SHP77 (cell line): ENCODE measurements at regions not wholly inside any gene's neighbourhood (a gene's known extent, or its start where the extent isn't known, plus 50 kb on each side); places are given as distances from the start of the nearest gene placed in this dataset.
"Not testable (repeated sequence)": the region's sequence is repeated elsewhere in the genome, so short reads cannot be mapped to it uniquely, and the experiment has no call there.

Experiments
- DNase-seq, 2 experiments: peaks; one replicate each; lab custom pipeline; 2025; lab: John Stamatoyannopoulos, UW

DNA sequence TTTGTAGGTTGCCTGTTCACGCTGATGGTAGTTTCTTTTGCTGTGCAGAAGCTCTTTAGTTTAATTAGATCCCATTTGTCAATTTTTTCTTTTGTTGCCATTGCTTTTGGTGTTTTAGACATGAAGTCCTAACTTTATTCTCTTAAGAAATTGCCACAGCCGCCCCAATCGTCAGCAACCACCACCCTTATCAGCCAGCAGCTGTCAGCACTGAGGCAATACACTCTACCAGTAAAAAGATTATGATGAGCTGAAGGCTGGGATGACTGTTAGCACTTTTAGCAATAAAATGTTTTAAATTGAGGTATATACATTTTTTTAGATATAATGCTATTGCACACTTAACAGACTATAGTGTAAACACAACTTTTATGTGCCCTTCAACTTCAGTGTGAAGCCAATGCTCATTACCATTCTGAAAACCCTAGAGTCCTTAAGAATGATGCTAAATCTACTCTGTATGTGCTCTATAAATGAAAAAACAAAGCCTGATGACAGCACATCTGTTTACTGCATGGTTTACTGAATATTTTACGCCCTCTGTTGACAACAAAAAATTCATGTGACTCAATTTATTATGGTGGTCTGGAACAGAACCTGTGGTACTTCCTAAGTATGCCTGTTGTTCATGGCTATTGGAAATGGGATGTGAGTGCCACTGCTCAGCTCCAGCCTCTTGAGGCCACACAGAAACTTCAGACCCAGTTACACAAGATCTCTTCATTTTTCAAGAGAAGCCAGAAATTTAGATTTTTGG lies 197.4 kb downstream of the DUSP6 start:
- DNase-seq: no peak

DNA sequence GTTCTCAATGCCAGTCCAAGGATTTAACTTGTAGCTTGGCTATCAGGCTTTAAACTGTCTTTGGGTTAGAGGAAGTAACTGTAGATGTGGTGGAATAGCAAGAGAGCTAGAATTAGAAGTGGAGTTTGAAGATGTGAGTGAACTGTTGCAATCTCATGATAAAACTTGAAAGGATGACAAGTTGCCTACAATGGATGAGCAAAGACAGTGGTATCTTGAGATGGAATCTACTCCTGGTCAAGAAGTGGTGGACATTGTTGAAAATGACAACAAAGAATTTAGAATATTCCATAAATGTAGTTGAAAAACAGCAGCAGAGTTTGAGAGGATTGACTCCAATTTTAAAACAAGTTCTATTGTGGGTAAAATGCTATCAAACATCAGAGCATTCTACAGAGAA lies 199.0 kb downstream of the DUSP6 start:
- no peak for DNase-seq

DNA sequence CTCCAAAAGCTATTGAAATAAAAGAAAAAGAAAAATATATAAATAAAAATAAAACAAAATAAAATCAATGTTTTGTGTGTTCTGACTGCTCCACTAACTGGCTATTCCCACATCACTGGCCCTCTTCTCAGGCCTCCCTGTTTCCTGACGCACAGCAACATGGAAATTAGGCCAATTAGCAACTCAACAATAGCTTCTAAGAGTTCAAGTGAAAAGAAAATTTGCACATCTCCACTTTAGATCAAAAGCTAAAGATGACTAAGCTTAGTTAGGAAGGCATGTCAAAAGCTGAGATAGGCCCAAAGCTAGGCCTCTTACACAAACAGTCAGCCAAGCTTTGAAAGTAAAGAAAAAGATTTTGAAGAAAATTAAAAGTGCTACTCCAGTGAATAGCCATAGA lies 200.8 kb downstream of the DUSP6 start:
- DNase-seq: no peak

DNA sequence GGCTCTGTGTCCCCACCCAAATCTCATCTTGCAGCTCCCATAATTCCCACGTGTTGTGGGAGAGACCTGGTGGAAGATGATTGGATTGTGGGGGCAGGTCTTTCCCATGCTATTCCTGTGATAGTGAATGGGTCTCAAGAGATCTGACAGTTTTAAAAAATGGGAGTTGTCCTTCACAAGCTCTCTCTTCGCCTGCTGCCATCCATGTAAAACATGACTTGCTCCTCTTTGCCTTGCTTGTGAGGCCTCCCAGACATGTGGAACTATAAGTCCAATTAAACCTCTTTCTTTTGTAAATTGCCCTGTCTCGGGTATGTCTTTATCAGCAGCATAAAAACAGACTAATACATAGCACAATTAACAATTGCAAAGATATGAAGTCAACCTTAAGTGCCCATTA lies 201.5 kb downstream of the DUSP6 start:
- not testable (repeated sequence) for DNase-seq

DNA sequence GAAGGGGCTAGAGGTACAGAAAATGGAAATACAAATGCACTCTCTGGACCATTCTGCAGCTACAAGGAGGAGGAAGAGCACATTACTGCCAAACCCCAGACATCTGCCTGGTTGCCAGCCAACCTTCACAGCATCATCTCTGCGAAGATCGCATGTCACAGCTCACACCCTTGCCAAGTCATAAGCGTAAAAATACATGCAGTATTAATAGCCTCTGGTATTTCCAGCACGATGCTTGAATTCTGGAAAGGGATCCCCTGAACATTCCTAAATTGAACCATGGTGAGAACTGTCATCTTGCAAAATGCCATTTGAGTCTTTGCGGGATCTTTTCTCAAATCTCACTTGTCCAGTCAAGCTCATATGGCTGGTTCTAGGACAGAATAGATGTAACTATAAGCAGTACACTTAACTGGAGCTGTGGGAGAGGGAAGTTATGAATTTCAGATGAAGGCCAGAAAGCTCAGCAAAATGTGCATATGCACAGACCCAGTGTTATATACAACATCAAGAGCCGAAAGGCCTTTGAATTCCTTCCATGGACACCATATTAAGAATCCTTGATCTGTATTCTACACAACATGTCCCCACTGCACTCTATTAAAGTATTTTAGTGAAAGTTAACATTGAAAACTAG lies 211.6 kb downstream of the DUSP6 start:
- peak in 1 of 2 experiments; percentile 30 for DNase-seq

DNA sequence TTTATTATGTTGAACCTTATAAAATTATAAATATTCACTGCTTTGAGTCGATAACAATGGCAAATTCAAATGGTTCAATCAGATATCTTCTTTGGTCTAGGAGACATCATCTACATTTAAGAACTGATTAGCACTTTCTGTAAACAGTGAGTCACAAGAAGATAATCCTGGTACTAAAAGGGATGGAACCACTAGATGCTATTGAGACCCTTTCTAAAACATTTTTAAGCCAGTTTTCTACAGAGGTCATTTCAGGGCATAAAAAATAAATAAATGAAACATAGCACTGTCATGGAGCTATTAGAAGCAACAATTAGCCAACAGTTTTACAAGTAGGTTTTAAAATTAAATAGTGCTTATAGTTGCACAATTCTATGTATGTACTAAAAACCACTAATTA lies 212.2 kb downstream of the DUSP6 start:
- DNase-seq: no peak

DNA sequence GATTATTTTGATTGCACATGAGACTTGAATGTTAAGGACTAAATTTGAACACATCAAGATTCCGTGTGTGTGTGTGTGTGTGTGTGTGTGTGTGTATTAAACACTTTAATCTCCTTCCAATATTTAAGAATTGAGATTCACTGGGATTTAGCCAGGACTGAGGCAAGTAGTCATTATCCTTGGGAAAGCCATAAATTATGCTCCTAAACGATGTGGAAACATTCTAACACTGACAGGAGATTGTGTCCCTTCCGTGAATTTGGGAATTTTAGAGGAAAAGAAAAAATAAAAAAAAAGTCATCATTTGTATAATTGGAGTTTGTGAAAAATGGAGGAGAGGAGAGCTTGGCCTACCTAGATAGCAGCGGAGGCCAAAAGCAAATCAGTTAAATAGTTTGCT lies 212.9 kb downstream of the DUSP6 start:
- no peak for DNase-seq

DNA sequence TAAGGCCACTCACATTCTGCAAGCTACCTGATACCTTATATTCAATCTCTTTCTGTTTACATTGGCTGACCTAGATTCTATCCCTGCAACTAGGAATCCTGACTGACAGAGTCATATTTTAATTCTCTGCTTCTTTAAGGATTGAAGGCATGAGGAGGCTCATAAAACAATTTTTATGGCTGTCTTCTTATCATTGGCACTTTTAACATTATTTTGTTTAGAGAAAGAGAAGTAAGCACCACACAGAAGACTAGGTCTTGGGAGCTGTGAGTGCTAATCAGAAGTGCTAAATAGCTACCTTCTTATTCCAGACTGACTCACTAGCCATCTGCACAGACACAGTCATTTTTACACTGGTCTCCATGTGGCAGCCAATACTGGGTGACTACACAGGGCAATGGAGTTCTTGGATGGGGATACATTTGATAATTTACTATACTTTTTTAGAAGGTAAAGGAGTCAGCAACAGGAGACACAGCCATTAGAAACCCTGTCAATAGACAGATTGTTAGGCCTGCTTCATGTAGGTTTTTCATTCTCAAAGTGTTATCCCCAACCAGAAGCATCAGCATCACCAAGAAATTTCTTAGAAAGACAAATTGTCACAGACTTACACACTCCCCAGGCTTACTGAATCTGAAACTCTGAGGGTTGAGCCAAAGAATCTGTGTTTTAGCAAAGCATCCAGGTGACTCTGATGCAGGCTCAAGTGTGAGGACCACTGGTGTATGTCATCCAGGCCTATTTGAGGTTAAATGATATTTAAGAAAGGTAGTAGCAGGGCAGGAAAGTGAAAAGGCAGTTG lies 214.1 kb downstream of the DUSP6 start:
- DNase-seq: no peak

DNA sequence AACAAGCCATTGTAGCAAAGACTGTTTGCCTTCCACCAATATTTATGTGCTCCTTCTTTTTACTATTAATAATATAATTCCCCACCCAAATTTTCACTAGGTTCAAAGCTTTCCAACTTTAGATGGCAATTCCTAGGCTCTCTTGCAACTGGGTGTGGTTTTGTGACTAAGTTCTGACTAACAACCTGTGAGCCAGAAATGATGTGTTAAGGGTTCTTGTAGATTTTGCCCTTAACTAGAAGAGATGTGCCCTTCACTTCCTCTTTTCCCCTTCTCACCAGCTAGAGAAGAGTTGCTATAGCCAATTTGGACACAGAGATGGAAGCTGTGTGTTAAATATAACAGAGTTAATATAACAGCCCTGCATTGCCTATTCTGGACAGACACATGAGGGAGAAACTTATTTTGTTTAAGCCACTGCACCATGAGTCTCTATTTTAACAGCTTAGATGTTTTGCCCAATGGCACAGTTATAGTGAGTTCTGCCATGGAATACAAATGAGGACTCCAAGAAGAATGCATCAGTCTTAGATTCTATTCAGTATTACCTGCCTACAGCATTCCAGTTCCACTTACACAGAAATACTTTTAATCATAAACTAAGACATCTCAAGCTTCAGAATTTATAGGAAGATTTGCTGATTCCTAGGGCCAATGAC lies 216.2 kb downstream of the DUSP6 start:
- no peak for DNase-seq

DNA sequence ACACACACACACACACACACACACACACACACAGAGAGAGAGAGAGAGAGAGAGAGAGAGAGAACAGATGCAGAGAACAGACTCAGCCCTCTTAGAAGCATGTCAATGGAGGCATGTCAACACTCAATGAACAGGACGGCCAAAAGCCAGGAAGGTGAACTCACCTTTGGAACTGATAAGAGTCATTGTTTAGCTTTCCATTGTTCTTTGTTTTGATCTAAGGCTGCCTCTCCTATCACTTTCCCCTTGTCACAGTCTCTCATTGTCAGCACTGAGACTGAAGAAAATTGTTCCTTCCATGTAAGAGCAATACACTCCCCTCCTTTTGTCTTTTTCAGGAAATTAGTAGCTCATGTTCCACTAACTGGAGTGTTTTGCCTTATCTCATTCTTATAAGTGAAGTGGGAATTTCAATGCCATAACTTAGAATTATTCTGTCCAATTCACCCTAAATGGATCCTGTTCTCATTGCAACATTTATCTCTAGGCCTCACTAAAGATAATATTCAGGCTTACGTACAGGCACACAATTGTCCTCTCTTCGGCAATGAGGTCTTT lies 218.0 kb downstream of the DUSP6 start:
- DNase-seq: no peak

DNA sequence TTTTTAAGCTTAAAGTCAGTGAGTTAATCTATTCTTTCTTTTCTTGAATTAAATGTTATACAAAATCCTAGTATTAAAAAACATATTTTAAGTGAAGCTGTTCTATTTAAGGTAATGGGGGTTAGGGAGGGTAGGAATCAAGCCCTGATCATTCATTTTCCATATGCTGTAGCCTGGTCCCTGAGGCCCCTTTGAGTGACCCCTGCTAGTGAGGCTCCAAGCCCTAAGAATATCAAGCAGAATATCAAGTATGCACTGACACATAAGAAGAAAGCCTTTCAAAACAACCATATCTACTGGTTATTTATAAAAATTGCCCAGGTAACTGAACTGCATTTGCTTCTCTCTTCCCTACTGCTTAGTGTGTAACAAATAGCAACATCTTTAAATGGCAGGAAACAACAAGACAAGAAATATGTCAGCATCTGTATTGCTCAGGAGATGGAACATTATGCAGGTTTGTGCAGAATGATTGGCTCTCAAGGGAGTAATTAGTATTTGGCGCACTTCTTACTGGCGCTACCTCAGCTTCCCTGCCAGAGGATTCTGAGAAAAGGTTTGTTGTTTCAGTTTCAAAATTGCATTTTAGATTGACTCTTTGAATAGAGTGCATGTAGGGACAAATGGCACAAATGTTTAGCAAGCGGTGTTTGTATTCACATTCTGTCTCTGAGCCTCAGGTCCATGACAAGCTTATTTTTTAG lies 223.0 kb downstream of the DUSP6 start:
- no peak for DNase-seq

DNA sequence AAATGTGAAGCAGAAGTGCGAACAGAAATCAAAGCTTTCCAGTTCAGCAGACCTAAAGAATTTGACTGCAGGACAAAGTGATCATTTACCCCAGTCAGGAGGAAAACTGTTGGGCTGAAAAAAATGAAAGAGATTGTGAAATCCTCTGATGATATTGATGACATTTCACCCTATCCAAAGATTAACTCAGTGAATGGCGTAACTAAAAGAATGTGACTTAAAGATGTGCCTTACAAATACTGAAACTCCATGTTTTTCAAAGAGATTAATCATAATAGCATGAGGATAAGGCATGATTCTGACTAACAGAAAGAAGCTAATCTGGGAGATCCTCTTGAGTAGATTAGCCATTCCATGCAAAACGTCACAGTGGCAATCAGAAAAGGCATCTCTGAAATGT lies 225.6 kb downstream of the DUSP6 start:
- DNase-seq: no peak

DNA sequence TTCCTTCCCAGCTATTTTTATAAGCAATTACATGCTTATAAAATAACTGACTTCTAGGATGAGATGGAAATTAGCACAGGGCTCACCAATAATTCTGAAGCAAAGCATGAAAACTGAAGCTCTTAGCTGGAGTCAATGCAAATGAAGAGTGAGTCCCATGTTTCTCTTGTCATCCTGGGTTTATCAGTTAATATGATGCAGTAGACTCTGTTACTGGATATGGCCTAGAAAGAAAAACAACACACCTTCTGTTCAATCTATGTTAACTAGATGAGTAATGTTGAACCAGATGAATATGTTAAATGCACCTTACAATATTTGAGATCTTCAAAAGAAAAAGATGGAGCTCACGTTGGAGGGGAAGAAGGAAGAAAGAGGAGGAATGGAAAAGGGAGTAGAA lies 229.4 kb downstream of the DUSP6 start:
- no peak for DNase-seq

DNA sequence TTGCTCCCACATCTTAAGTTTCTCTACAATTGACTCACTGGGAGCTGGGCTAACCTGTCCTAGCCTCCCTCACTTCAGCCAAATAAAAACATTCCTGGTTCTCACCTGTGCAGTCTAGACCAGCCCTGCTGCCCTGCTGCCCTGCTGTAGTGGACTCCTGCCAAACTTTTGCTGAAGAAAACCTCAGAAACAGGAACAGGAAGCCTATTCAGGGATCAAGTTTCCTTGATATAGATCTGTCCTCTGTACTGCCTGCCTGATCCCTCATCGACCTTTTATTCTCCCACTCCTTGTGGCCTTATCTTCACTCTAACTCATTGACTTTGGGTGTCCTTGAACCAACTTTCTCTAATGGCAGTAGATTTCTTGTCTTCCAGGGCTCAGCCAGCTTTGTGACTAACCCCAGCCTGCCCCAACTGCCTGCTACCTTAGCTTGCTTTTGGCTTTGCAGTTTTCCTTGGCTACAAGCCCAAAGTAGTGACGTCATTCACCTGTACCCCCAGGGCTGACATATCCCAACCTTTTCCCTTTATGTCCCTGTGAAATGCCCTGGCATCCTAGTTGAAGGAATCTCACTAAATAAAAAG lies 234.8 kb downstream of the DUSP6 start:
- DNase-seq: peak; percentile 20 to 31

DNA sequence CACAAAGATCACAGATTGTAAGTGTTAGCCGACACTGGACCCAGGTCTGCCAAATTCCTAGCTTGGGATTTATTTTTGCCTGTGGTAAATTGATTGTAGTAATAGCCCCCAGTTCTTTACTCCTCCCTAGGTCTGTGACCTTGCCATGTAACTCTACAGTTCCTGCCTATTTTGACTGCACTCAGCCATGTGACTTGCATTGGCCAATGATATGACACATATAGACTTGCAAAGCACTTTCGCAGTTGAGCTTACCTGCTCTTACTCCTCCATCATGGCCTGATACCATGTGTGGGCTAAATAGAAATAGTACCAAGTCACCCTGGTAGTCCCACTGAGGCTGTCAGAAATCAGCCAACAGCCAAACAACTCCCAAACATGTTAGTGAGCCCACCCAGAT lies 240.3 kb downstream of the DUSP6 start:
- no peak for DNase-seq

DNA sequence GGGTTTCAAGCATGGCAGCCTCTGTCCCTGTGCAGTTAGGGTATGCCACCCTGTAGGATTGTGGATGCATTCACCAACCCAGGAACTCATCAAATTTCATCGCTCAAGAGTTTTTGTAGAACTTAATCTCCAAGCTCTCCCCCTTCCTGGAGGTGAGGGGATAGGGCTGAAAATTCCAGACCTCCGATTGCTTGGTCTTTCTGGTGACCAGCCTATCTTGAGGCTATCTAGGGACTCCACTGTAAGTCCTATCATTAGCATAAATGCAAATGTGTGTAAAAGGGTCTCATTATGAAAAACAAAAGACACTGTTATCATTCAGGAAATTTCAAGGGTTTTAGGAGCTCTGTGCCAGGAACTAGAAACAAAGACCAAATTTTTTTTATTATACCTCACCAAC lies 244.0 kb downstream of the DUSP6 start:
- no peak for DNase-seq

DNA sequence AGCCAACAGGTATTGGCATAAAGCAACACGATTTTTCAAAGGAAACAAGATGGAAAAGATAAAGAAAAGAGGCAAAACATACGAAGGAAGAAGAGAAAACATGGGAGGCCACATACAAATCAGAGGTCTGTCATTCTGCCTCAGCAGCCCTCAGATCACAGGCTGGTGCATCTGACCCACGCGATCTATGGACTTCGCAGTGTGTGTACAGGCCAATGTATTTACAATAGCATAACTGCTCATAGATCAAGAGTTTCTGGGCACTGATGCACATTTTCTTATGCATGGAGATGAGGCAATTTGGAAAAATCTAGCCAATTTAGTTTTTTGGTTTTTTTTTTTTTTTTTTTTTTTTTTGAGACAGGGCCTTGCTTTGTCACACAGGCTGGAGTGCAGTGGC lies 245.4 kb downstream of the DUSP6 start:
- no peak for DNase-seq

DNA sequence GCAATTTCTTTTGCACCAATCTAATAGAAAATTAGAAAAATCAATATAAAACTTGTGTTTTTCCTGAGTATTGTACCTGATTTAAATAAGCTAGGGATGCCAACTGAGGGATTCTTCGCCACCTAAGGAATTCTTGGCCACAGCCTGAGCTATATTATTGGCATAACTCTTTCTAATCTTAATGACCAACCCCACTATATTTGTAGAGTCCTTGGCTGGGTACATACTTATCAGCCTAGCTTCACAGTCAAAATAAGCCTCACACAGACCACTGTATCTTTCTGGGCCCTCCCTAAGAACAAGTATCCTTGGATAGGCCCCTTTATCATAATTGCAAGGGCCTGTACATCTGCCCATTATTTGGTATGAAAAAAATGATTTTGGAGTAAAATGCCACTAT lies 247.1 kb downstream of the DUSP6 start:
- no peak for DNase-seq

DNA sequence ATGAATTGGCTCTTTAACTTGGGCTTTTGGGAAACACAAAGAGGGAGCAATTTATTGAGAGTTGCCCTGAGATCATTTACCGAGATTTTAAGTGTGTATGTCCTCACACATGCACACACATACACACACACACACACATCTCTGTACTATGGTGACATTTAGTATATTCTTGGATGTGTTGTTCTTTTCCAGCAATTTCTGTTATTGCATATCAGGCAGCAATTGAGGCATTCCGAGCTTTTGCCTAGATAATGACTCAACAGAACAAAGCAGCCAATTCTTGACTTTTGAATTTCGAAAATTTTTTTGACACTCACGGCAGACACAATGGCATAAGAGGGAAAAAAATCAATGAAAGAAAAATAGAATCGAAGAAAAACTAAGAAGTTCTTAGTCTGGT lies 248.5 kb downstream of the DUSP6 start:
- no peak for DNase-seq

DNA sequence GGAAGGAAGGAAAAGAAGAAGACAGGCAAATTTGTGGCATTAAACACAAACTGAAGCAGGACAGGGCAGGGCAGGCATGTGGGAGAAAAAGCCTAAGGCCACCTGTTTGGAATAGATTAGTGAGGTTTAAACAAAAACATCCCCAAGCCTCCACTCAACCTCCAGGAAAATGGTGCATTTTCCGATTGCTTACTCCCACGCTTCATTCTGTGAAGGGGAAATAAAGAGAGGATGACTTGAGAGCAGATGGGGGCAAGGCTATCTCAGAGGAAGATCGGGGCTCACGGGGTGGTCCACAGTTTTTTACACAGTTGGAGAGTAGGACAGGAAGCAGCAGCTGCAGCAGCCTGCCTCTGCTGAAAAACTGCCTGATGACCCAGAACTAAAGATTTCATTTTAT lies 250.9 kb downstream of the DUSP6 start:
- DNase-seq: no peak

DNA sequence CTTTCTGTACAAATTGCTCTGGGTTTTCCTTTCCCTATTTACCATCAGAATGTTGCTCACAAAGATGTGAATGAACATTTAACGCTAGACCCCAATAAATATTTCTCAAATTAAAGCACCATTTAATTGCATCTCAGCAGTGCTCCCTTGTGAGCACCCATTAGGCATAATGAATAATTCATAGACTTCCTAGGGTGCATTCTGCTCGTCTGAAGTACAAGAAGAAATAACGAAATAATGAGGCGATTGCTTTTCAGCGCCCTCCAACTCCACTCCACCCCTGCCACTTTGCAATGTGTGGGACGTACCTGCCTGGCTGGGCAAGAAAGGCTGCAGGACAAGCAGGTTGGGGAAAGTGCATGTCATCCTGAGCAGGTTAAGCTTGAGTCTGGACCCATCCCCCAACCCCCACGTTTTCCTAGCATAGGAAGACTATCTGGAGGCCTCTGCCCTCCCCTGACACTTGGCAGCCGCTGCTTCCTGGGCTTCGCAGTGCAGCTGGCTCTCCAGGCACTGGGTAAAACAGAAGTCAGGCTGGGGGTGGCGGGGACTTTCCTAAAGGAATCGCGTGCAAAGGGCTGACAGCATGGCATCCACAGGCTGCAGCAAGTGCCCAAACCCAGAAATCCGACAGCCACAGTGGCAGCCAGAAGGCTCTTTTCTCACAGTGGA lies 253.7 kb downstream of the DUSP6 start:
- peak; percentile 93 to 99 for DNase-seq
